Kidney glomerular epithelial cell (primary cell): ENCODE measurements at regions not wholly inside any gene's neighbourhood (a gene's known extent, or its start where the extent isn't known, plus 50 kb on each side); places are given as distances from the start of the nearest gene placed in this dataset.
"Not testable (repeated sequence)": the region's sequence is repeated elsewhere in the genome, so short reads cannot be mapped to it uniquely, and the experiment has no call there.

ENCODE experiments used
- DNase-seq: peaks from one replicate; lab custom pipeline; 2025; lab: John Stamatoyannopoulos, UW

- DNase-seq: no peak
Measured at GRCh38 chr5:162624110-162624509, 556.5 kb downstream of the GABRG2 start.

DNA sequence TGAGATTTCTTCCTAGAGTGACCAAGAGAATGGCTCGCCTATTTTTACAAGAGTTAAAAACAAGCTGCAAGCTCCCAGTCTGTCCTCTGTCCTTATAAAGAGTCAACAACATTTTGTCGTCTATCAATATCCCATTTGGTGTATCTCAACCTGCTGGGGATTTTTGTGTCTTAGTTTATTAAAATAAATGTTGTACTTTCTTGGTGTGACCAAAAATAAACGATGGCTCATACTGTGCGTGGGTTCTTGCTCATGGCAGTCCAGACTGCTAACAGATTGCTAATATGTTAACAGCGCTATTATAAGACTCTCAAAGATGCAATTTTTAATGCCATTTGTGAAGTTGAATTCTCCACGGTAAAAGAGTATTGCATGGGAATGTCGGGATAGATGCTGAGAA lies 569.9 kb downstream of the GABRG2 start:
- no peak for DNase-seq

DNA sequence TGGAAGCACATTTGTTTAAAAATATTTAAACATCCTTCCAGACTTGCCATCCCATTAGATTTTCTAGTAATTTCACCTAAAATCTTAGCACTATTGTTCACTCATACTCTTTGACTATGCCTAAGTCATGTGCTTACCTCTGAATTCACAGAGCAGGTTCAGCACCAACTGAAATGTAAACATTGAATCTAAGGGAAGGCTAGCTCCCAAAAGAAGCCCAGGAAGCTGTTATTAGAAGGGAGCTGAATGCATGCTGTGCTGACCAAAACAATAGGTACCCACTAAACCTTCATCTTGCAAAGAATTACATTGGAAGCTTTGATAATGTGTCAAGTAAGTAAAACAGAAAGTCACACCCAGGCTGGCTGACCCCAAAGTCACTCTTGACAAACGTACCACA lies 571.3 kb downstream of the GABRG2 start:
- no peak for DNase-seq

DNA sequence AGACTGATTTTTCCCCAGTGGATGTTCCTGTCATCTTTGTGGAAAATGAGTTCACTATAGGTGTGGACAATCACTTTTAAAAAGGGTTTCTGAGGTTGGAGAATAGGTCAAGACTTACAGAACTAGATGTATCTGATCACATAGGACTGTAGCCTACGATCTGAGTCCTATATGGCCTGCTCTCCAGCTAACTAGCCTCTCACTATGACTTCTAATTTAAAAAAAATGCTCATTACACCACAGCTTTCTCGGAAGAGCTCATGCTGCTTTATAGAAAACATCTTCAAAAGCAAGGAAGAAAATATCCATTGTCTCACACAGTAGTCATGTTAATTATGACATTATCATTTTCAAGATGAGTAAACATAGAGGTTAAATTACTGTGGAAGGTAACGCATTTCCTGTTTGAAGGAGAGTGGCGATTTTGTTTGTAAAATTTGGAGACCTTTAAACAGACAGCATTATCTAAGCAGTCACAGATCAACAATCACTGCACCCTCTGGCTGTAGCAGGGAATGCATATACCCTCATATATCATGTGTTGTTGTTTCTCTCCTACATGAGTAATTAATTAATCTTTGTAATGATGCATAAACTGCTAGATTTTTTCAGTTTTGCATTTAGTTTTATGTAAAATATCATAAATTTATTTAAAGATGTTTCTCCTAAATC lies 573.7 kb downstream of the GABRG2 start:
- no peak for DNase-seq

- DNase-seq: no peak
Measured at GRCh38 chr5:162654661-162655405, 587.3 kb downstream of the GABRG2 start.

DNA sequence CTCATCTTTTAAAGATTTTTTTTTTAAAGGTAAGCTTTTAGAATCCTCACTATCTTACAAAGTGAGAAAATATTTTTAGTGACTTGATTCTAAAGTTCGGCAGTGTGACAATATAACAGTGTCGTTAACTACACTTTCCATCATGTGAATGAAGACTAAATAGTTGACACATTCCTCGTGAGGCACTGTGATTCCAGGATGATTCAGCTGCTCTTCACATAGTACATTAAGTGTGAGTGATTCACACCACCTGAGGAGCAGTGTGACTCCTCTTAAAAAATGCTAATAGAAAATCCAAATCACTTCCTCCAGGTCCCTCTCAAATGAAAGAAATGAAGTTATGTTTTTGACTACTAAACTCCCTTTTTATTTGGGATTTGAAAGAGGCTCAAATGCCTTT lies 589.5 kb downstream of the GABRG2 start:
- DNase-seq: no peak

DNA sequence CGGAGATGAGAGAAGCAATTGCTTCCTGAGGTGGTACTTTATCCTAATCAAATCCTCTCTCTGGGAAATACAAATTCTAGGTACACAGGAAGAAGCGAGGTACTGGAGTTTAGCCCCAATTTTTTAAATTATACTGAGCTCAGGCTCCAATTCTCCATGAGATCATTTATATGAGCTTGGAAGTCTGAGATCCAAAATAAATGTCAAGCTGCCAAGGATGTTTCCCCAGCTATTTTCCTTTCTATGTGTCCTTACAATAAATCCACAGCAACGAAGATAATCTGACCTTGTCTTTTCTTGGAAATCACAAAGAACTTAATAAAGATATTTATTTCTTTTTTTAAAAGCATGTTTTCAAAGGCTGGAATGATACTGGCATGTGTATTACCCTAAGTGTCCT lies 597.3 kb downstream of the GABRG2 start:
- no peak for DNase-seq

DNA sequence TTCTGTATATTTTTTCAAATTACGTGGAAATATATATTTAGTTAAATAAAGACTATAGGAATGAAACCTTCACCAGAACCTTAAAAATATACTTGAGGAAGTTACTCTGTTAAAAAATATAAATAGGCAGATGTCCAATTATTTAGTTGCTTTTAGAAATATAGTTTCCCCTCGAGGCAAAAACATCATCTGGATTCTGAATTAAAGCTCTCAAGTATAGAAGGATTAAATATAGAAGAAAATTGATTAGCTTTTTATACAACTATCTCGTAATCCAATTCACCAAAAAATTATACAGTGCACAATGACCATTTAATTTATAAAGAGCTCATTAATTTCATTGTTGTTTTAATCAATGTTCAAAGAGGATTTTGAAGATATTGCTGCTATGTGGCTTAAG lies 601.4 kb downstream of the GABRG2 start:
- no peak for DNase-seq

GRCh38 chr5:162672061-162672460 lies 604.5 kb downstream of the GABRG2 start:
- DNase-seq: no peak

DNA sequence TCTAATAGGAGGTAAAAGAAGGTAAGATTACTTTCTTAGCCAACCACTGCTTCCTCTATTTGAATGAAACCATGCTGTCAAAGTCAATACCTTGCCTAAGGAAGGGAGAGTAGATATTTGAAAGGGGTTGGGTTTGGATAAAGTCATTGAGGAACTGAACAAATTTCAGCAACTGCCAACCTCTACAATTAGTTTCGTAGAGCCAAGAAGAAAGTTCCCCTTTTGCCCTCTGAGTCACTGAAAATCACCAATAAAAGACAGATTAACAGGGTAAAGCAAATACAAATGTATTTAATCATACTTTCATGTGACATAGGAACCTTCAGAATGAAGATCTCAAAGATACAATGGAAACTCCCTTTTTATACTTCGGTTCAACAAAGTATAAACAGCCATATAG lies 615.7 kb downstream of the GABRG2 start:
- no peak for DNase-seq

- no peak for DNase-seq
Measured at GRCh38 chr5:162684145-162684544, 616.6 kb downstream of the GABRG2 start.

DNA sequence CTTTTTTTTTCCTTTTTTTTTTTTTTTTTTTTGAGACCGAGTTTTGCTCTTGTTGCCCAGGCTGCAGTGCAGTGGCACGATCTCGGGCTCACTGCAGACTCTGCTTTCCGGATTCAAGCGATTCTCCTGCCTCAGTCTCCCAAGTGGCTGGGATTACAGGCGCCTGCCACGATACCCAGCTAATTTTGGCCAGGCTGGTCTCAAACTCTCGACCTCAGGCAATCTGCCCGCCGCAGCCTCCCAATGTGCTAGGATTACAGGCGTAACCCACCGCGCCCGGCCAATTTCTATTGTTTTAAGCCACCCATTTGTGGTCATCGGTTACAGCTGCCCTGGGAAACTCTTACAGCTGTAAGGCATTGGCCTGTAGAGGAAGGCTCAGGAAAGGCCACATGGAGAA lies 617.7 kb downstream of the GABRG2 start:
- no peak for DNase-seq

- DNase-seq: not testable (repeated sequence)
Measured at GRCh38 chr5:162696272-162696671, 628.7 kb downstream of the GABRG2 start.

DNA sequence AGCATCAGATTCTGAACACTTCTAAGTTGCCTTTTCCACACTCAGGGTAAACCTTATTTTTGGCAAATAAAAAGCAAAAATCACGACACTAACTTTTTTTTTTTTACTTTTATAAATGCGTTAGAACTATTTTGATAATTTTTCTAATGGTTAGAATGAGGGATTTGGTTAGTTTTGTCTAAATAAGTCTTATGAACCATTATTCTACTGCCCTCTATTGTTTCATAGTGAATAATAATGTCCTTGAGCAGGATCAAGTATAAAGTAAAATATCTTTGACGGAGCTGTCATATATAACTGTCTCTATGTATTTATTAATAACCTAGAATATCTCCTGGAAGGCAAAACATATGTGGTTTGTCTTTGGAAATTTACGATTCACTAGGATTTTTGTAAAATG lies 631.8 kb downstream of the GABRG2 start:
- no peak for DNase-seq

- no peak for DNase-seq
Measured at GRCh38 chr5:162703914-162704313, 636.3 kb downstream of the GABRG2 start.

- DNase-seq: no peak
Measured at GRCh38 chr5:162711244-162711643, 643.7 kb downstream of the GABRG2 start.

- DNase-seq: no peak
Measured at GRCh38 chr5:162719720-162720119, 652.1 kb downstream of the GABRG2 start.

DNA sequence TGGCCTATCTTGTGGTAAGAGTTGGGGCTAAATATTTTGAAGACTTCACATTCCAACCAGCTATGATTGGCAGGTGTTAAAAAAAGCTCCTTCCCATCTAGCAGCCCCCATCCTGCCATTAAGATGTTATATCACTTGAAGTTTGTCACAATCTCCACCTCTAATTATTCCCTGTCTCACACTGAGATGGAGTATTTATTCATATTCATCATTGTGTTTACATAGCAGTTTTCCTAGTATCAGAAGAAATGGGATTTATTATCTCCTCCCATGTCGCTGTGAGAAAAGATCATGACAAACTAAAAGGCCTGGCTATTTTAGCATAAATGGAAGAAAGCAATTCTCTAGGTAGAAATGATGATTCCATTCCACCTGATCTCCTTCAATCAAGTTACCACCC lies 653.6 kb downstream of the GABRG2 start:
- DNase-seq: no peak

GRCh38 chr5:162752612-162753011 lies 684.8 kb upstream of the CCNG1 start:
- DNase-seq: no peak

DNA sequence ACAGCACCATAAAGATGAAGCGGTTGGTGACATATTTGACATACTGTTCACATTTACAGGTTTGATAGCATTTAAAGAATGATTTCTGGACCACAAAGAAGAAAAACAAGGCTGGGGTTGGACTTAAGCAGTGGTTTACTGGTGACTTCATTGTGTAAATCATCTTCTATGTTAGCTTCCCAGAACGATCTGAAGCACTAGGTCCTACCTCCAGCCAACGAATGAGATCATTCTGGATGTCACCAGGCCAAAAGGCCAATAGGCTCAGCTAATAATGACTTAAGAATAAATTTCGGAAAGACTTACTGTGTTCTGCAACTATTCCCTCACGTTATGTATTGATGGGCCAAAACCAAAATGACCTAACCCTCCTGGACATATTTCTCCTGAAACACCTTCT lies 675.3 kb upstream of the CCNG1 start:
- no peak for DNase-seq

DNA sequence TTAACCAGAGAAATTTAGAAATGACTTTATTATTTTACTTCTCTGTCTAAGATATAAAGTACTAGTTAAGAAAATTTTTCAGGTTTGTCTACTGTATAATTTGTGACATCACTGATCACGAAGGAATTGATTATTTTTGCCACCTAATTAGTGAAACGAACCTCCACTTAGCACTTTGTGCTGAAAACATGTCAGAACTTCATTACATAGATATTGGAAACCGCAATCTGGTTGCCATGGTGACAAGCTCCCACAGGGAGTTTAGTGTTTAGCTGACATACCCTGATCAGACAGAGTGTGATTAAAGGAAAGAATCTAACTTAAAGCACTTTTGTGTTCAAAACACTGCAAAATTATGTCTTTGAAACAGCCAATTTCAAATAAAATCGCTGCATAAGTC lies 668.4 kb upstream of the CCNG1 start:
- no peak for DNase-seq

GRCh38 chr5:162785673-162786072 lies 651.7 kb upstream of the CCNG1 start:
- no peak for DNase-seq

- DNase-seq: no peak
Measured at GRCh38 chr5:162786234-162786633, 651.2 kb upstream of the CCNG1 start.

- DNase-seq: no peak
Measured at GRCh38 chr5:162796507-162796906, 640.9 kb upstream of the CCNG1 start.
